ENCODE measurements at regions not wholly inside any gene's neighbourhood (a gene's known extent, or its start where the extent isn't known, plus 50 kb on each side); places are given as distances from the start of the nearest gene placed in this dataset.

- no peak for TF ChIP-seq CTCF (conservative IDR thresholded peaks at IDR 0.05)
- no peak overlapping the region for H3K27ac ChIP-seq
Observed at GRCh38 chr13:79786176-79786575, 305.2 kb downstream of the NDFIP2 start.

GRCh38 chr13:79782541-79783205 lies 301.7 kb downstream of the NDFIP2 start:
- TF ChIP-seq CTCF (conservative IDR thresholded peaks at IDR 0.05) = no peak
- no peak for TF ChIP-seq ZFX (IDR thresholded peaks at IDR 0.05)
- no peak overlapping the region for H3K27ac ChIP-seq

GRCh38 chr13:79781829-79782540 lies 301.0 kb downstream of the NDFIP2 start:
- TF ChIP-seq CTCF (conservative IDR thresholded peaks at IDR 0.05) (no peak), ZFX (IDR thresholded peaks at IDR 0.05) (no peak)
- H3K27ac ChIP-seq = no peak overlapping the region

GRCh38 chr13:79780240-79780639 lies 299.3 kb downstream of the NDFIP2 start:
- TF ChIP-seq CTCF (conservative IDR thresholded peaks at IDR 0.05) = no peak
- TF ChIP-seq ZFX (IDR thresholded peaks at IDR 0.05) = no peak
- no peak overlapping the region for H3K27ac ChIP-seq

GRCh38 chr13:79779761-79780160 lies 298.8 kb downstream of the NDFIP2 start:
- H3K27ac ChIP-seq = no peak overlapping the region
- no peak for TF ChIP-seq CTCF (conservative IDR thresholded peaks at IDR 0.05)
- no peak for TF ChIP-seq ZFX (IDR thresholded peaks at IDR 0.05)

GRCh38 chr13:79778741-79779460 lies 297.9 kb downstream of the NDFIP2 start:
- no peak for TF ChIP-seq CTCF (conservative IDR thresholded peaks at IDR 0.05)
- no peak for TF ChIP-seq ZFX (IDR thresholded peaks at IDR 0.05)
- H3K27ac ChIP-seq = no peak overlapping the region

GRCh38 chr13:79777504-79777903 lies 296.5 kb downstream of the NDFIP2 start:
- no peak for TF ChIP-seq ZFX (IDR thresholded peaks at IDR 0.05)
- TF ChIP-seq CTCF (conservative IDR thresholded peaks at IDR 0.05) = no peak
- no peak overlapping the region for H3K27ac ChIP-seq
